Liver (tissue), 3 donors: ENCODE measurements at regions not wholly inside any gene's neighbourhood (a gene's known extent, or its start where the extent isn't known, plus 50 kb on each side); places are given as distances from the start of the nearest gene placed in this dataset.

Source experiments
- CTCF ChIP-seq: fragments of 150-350 bp; IDR thresholded peaks from 2 replicates; pipeline ENCODE4 v1.5.1; 2017; ENCODE audit warnings: improper control_type of control experiment, low read depth, low read length; ENCODE audit not compliant: missing input control
- GABPA ChIP-seq, 2 donors: IDR thresholded peaks in 1 of 2; conservative IDR thresholded peaks in 1 of 2; 2 replicates each; pipeline ENCODE4 v1.6.1; 2016; ENCODE audit warnings: antibody characterized with exemption in 2 of 2, mild to moderate bottlenecking in 1 of 2, moderate library complexity in 1 of 2
- JUND ChIP-seq, 2 donors: IDR thresholded peaks; 2 replicates each; pipeline ENCODE4 v1.6.1; 2016; ENCODE audit warnings: antibody characterized with exemption in 2 of 2
- MAX ChIP-seq: IDR thresholded peaks from 2 replicates; pipeline ENCODE4 v1.6.1; 2016; ENCODE audit warnings: antibody characterized with exemption
- RAD21 ChIP-seq, 2 donors: IDR thresholded peaks; 2 replicates each; pipeline ENCODE4 v1.6.1; 2016; ENCODE audit warnings: antibody characterized with exemption in 2 of 2, mild to moderate bottlenecking in 2 of 2
- REST ChIP-seq: IDR thresholded peaks from 2 replicates; pipeline ENCODE4 v1.6.1; 2016; ENCODE audit warnings: antibody characterized with exemption, mild to moderate bottlenecking
- RXRA ChIP-seq, 2 donors: IDR thresholded peaks; 2 replicates each; pipeline ENCODE4 v1.6.1; 2017 to 2018; ENCODE audit warnings: antibody characterized with exemption in 2 of 2, mild to moderate bottlenecking in 1 of 2
- TAF1 ChIP-seq: conservative IDR thresholded peaks from 2 replicates; pipeline ENCODE4 v1.6.1; 2016; ENCODE audit warnings: antibody characterized with exemption, mild to moderate bottlenecking
- ZBTB33 ChIP-seq: IDR thresholded peaks from 2 replicates; pipeline ENCODE4 v1.6.1; 2016; ENCODE audit warnings: antibody characterized with exemption
- donor health status: healthy.
- donor health status: healthy.

- no peak for TF ChIP-seq CTCF
- TF ChIP-seq REST = no peak
- TF ChIP-seq JUND (IDR thresholded peaks at IDR 0.05) = no peak
- TF ChIP-seq MAX = no peak
- TF ChIP-seq GABPA (IDR thresholded peaks at IDR 0.05 in 1 of 2, conservative IDR thresholded peaks at IDR 0.05 in 1 of 2) = no peak
- TF ChIP-seq TAF1 = no peak
- TF ChIP-seq ZBTB33 = no peak
- no peak for TF ChIP-seq RAD21 (IDR thresholded peaks at IDR 0.05)
- TF ChIP-seq RXRA (IDR thresholded peaks at IDR 0.05) = no peak
Measured at GRCh38 chr5:63164339-63164738, 585.7 kb downstream of the LRRC70 start.
